Ascending aorta (tissue), 2 donors: ENCODE measurements at regions not wholly inside any gene's neighbourhood (a gene's known extent, or its start where the extent isn't known, plus 50 kb on each side); places are given as distances from the start of the nearest gene placed in this dataset.
A peak's percentile ranks its signal among the peaks of the same experiment; 100 is the strongest.
"Not testable (repeated sequence)": the region's sequence is repeated elsewhere in the genome, so short reads cannot be mapped to it uniquely, and the experiment has no call there.

ENCODE experiments used
- DNase-seq, 2 donors: peaks; one replicate each; pipeline ENCODE4 v3.0.0-alpha.2; 2019; ENCODE audit warnings: low spot score in 2 of 2
- H3K27ac ChIP-seq, 2 donors: fragments of 200-600 bp; sonication (generic); one replicate each; pipeline ENCODE4 v1.5.1; 2016 to 2017; ENCODE audit warnings: mild to moderate bottlenecking in 1 of 2
- H3K27me3 ChIP-seq: fragments of 200-600 bp; sonication (generic); one replicate; pipeline ENCODE4 v1.5.1; 2017
- H3K36me3 ChIP-seq, 2 donors: fragments of 200-600 bp; sonication (generic); one replicate each; pipeline ENCODE4 v1.5.1; 2016
- H3K4me1 ChIP-seq, 2 donors: fragments of 200-600 bp; sonication (generic); one replicate each; pipeline ENCODE4 v1.5.1; 2016 to 2017; ENCODE audit warnings: mild to moderate bottlenecking in 1 of 2
- H3K4me3 ChIP-seq, 2 donors: fragments of 200-600 bp; sonication (generic); one replicate each; pipeline ENCODE4 v1.5.1; 2016 to 2017; ENCODE audit warnings: mild to moderate bottlenecking in 1 of 2
- H3K9me3 ChIP-seq, 2 donors: fragments of 200-600 bp; sonication (generic); one replicate each; pipeline ENCODE4 v1.5.1; 2016
- intact Hi-C: fragments of 100-400 bp; cut with DNase I; formaldehyde crosslinking; loops from one replicate; pipeline ENCODE4 v1.15.1; 2023
- TF ChIP-seq, protein P1 (sequence below), 3 experiments: fragments of 200-600 bp in 2 of 3; fragments of 450-650 bp in 1 of 3; sonication (generic) in 2 of 3; IDR thresholded peaks; one replicate each; pipeline ENCODE4 v1.5.1; 2016 to 2019; ENCODE audit warnings: antibody characterized with exemption in 3 of 3, mild to moderate bottlenecking in 1 of 3, moderate library complexity in 1 of 3

DNA sequence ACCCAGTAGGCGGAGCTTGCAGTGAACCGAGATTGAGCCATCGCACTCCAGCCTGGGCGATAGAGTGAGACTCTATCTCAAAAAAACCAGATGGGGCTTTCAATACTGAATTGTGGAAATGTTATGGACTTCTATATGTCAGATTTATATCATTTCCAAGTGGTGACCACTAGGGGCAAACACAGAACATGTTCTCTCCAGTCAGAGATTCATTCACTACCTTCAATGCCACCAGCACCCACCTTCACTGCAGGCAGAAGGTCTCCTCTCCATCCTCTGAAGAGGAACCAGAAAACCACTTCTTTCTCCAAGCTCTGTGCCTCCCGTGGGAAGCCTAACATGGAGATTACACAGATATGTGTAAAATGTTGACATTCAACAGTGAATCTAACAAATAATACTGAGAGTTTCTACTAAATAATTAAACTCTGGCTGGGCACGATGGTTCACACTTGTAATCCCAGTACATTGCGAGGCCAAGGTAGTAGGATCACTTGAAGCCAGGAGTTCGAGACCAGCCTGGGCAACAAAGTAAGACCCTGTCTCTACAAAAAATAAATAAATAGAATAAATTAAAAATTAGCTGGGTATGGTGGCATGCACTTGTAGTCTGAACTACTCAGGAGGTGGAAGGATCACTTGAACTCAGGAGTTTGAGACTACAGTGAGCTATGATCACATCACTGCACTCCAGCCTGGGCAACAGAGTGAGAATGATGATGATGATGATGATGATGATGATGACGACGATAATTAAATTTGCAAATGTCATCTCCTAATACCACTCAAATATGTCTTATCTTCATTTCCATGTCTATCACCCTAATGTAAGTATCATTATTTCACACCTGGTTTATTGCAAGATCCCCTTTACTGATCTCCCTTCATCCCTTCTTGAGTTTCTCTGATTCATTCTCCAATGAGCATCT, 151.1 kb downstream of the ZNF281 start:
- intact Hi-C loops, result no loop called here

DNA sequence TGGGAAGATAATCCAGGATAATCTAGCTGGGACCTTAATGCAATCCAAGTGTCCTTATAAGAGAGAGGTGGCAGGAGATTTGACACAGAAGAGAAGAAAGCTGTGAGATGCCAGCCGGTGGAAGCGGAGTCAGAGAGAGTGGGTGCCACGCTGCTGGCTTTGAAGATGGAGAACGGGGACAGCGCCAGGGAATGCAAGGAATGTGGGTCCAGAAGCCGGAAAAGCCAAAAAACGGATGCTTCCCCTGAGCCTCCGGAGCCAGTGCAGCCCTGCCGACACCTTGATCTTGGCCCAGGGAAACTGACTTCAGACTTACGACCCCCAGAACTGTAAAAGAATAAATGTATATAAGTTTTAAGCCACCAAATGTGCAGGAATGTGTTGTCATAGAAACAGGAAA, 152.6 kb downstream of the ZNF281 start:
- Histone ChIP-seq H3K9me3 (no peaks in the 10 kb centered on the region), H3K4me3 (no peak overlapping the region), H3K27ac (no peak overlapping the region), H3K4me1 (no peaks in the 10 kb centered on the region), H3K27me3 (no peaks in the 10 kb centered on the region), H3K36me3 (no peaks in the 10 kb centered on the region)
- intact Hi-C loops, result no loop called here
- TF ChIP-seq, protein P1, sequence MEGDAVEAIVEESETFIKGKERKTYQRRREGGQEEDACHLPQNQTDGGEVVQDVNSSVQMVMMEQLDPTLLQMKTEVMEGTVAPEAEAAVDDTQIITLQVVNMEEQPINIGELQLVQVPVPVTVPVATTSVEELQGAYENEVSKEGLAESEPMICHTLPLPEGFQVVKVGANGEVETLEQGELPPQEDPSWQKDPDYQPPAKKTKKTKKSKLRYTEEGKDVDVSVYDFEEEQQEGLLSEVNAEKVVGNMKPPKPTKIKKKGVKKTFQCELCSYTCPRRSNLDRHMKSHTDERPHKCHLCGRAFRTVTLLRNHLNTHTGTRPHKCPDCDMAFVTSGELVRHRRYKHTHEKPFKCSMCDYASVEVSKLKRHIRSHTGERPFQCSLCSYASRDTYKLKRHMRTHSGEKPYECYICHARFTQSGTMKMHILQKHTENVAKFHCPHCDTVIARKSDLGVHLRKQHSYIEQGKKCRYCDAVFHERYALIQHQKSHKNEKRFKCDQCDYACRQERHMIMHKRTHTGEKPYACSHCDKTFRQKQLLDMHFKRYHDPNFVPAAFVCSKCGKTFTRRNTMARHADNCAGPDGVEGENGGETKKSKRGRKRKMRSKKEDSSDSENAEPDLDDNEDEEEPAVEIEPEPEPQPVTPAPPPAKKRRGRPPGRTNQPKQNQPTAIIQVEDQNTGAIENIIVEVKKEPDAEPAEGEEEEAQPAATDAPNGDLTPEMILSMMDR (IDR thresholded peaks at IDR 0.05), result no peak
- DNase-seq, result no peak

More for the DNA sequence above, 151.1 kb downstream of the ZNF281 start:
- Histone ChIP-seq H3K36me3 (no peaks in the 10 kb centered on the region), H3K27me3 (no peaks in the 10 kb centered on the region), H3K9me3 (no peaks in the 10 kb centered on the region), H3K27ac (no peak overlapping the region), H3K4me1 (no peaks in the 10 kb centered on the region), H3K4me3 (no peak overlapping the region)
- TF ChIP-seq, protein P1 (IDR thresholded peaks at IDR 0.05), result peak in 1 of 3 experiments; percentile 6
- DNase-seq, result no peak

DNA sequence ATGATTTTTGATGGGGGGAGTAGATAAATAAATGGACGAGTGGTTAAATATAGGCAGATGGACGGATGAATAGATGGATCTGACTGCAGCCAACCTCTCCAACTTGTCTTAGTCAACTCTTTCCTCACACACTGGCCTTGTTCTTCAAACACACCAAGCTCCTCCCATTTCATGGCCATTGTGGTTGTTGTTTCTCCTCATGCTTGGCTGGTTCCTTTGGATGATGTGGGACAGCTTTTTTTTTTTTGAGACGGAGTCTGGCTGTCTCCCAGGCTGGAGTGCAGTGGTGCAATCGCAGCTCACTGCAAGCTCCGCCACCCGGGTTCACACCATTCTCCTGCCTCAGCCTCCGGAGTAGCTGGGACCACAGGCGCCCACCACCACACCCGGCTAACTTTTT, 155.2 kb downstream of the ZNF281 start:
- H3K27me3 ChIP-seq, H3K36me3 ChIP-seq, H3K4me3 ChIP-seq: not testable (repeated sequence)

DNA sequence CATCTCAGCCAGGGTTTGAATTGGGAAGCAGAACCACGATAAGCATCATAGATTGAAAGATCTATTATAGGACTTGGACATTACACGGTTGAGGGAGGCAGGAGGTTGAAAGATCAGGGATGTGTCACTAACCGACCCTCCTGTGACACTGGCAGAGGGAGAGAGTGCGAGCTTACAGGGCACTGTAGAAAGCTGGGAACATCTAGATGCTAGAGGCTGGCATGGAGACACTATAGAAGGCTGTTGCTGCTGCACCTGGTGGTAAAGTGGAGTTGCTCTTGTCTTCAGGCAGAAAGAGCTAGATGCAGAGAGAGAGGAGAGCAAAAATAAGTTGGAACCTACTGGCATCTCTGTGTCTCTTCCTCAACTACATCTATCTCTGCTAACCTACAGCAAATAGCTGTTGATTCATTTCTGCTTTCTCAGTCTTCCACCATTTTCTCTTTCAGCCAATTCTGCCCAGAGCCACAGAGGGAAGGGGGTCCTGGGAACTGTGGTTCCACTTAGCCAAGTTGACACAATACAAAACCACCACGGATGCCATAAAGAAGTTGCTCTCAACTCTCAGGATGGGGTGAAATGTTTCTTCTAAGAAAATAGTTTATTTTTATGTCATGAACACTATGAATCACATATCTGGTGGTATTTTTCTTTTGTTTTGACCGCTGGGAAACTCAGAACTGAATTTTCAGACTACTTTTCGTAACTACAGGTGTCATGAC, 155.9 kb downstream of the ZNF281 start:
- intact Hi-C loops, result no loop called here
- Histone ChIP-seq H3K27me3 (no peaks in the 10 kb centered on the region), H3K9me3 (no peaks in the 10 kb centered on the region), H3K4me1 (no peaks in the 10 kb centered on the region), H3K27ac (no peak overlapping the region), H3K4me3 (no peak overlapping the region), H3K36me3 (no peaks in the 10 kb centered on the region)
- TF ChIP-seq, protein P1 (IDR thresholded peaks at IDR 0.05), result no peak
- no peak for DNase-seq

More for the DNA sequence above, 155.2 kb downstream of the ZNF281 start:
- DNase-seq, H3K27ac ChIP-seq, H3K9me3 ChIP-seq, H3K4me1 ChIP-seq, intact Hi-C loops: not testable (repeated sequence)

DNA sequence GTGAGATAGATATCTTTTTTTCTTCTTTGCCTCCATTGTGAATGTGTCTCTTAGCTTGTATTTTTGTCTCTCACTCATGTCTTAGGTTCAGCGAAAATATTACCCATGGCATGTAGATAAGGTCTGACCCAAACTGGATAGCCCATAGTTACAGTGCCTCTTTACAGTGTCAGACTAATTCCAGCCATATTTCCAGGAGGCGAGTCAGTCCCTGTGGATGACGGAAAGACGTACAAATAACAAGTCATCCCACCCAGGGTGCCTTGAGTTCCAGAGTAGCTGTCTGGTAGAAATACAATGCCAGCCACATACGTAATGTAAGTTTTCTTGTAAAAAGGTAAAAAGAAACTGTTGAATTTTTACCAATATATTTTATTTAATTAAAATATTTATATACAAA, 157.3 kb downstream of the ZNF281 start:
- Histone ChIP-seq H3K27me3 (no peaks in the 10 kb centered on the region), H3K4me3 (no peak overlapping the region), H3K27ac (no peak overlapping the region), H3K9me3 (no peaks in the 10 kb centered on the region), H3K4me1 (no peaks in the 10 kb centered on the region), H3K36me3 (no peaks in the 10 kb centered on the region)
- TF ChIP-seq, protein P1 (IDR thresholded peaks at IDR 0.05), result no peak
- intact Hi-C loops, result no loop called here
- no peak for DNase-seq

DNA sequence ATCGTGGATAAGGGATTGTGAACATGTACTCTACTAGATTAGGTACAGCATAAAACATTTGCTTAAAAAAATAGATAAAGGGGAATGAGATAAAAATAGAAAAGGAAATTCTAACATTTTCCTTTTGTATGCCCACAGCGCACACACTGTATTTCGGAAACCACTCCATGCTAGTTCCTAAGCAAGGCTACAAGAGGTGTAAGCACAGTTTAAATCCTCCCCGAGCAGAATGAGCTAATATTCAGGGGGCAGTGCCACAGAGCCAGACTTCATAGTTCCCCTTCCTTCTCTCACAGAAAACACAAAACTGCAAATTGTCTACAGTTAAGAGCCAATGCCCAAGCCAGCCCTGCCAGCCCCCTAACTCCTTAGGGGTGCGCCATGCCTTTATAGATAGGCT, 159.4 kb downstream of the ZNF281 start:
- H3K27me3 ChIP-seq, result no peaks in the 10 kb centered on the region
- intact Hi-C loops, result no loop called here
- TF ChIP-seq, protein P1 (IDR thresholded peaks at IDR 0.05), result no peak

More for the DNA sequence above, 159.4 kb downstream of the ZNF281 start:
- H3K36me3 ChIP-seq, result no peaks in the 10 kb centered on the region
- H3K4me1 ChIP-seq, result no peaks in the 10 kb centered on the region
- no peaks in the 10 kb centered on the region for H3K9me3 ChIP-seq
- no peak overlapping the region for H3K4me3 ChIP-seq
- H3K27ac ChIP-seq, result no peak overlapping the region
- DNase-seq, result no peak
